Ecto neural progenitor cell (in vitro differentiated cells): ENCODE measurements at regions not wholly inside any gene's neighbourhood (a gene's known extent, or its start where the extent isn't known, plus 50 kb on each side); places are given as distances from the start of the nearest gene placed in this dataset.
"Not testable (repeated sequence)": the region's sequence is repeated elsewhere in the genome, so short reads cannot be mapped to it uniquely, and the experiment has no call there.

Source experiments
- DNase-seq: peaks from one replicate; pipeline ENCODE4 v3.0.0-alpha.2; 2018; ENCODE audit warnings: low spot score

DNA sequence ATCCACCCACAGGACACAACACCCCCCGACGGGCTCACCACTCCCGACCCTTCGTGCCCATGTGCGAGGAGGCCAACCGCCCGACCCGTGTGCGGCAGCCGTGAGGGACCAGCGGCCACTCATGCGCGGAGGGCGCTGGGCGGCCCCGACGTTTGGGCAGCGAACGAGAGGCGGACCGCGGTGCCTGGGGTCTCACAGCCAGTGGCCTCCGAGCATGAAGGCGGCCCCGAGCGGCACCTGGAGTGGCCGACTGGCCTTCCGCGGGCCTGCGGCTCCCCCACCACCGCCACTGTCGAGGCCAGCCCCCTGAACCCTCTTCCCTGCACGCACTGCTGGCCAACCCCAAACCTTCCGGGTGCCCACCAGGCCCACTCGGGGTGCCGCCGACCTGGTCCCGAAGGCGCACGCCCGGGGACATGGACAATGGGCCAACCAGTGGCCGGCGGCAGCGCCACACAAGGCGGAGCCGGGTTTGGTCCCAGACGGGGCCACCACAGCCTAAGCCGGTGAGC is 4274.9 kb upstream of the OR11H1 start:
- DNase-seq: peak; percentile 18

DNA sequence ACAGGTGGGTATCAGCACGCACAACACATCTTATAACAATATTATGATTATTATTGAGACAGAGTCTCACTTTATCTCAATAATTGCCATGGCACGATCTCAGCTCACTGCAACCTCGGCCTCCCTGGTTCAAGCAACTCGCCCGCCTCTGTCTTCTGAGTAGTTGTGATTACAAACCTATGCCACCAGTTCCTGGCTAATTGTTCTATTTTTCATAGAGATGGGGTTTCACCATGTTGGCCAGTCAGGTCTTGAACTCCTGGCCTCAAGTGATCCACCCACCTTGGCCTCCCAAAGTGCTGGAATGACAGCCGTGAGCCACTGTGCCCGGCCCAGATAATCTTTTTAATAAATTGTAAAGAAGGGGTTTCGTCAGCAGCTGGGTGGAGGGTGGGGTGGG is 4257.0 kb upstream of the OR11H1 start:
- not testable (repeated sequence) for DNase-seq

- not testable (repeated sequence) for DNase-seq
Measured at GRCh38 chr22:11285116-11285838, 4242.7 kb upstream of the OR11H1 start.

DNA sequence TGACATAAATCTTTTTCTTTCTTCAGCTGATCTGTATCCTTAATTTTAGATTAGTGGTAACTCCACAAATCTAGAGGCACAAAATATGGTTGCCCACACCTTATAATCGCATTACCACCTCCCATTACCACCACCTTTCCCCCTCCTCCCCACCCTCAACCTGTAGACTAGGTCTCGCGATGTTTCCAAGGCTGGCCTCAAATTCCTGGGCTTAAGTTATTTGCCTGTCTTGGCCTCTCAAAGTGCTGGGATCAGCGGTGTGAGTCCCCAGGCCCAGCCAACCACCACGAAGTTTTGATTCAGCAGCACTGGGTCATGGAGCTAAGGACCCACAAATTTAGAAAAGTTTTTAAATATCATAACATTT is 4242.2 kb upstream of the OR11H1 start:
- DNase-seq: not testable (repeated sequence)

- not testable (repeated sequence) for DNase-seq
Measured at GRCh38 chr22:11288246-11289220, 4239.5 kb upstream of the OR11H1 start.

GRCh38 chr22:11298126-11298893 is 4229.7 kb upstream of the OR11H1 start:
- DNase-seq: not testable (repeated sequence)

- not testable (repeated sequence) for DNase-seq
Measured at GRCh38 chr22:11302427-11302826, 4225.6 kb upstream of the OR11H1 start.

GRCh38 chr22:11302904-11303303 is 4225.1 kb upstream of the OR11H1 start:
- DNase-seq: not testable (repeated sequence)

GRCh38 chr22:11305179-11305578 is 4222.8 kb upstream of the OR11H1 start:
- not testable (repeated sequence) for DNase-seq

DNA sequence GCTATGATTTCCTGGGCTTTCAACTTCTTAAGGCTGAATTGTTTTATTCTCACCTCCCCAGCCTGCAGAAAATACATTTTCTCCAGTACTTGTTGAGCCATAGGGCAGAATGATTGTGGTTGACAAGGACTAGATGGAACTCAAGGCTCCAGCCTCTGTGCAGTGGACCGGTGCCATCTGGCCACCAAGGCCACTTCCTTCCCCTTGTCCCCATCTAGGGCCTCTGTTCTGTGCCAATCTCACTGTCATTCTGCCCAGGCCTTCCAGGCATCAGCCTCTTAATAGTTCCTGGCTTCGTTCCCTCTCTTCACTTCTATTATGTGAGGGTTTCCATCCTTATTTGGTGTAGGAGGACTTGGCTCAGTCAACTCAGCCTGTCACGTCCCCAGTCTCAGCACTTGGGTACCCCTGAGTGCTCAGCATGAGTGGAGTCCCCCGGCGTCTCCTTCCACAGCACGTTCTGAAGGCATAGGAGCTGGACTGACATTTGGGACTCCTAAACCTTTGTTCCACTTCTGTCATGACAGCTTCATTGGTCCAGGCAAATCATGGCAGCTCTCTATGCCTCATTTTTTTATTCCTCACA is 4221.0 kb upstream of the OR11H1 start:
- DNase-seq: not testable (repeated sequence)

GRCh38 chr22:11307998-11308397 is 4220.0 kb upstream of the OR11H1 start:
- no peak for DNase-seq

- not testable (repeated sequence) for DNase-seq
Measured at GRCh38 chr22:11309777-11310176, 4218.2 kb upstream of the OR11H1 start.

DNA sequence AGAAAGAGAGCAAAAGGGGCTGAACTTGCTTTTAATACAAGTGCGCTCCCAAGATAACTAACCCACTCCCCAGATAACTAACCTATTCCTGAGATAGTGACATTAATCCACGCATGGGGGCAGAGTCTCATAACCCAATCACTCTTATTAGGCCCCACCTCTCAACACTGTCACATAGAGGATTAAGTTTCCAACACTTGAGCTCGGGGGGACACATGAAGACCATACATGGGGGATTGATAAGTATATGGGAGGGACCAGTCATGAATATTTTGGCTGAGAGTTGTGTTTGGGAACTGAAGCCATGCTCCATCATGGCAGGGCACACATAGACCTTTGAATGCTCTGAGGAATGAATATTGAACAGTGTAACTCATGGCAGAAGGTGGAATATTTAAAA is 4217.3 kb upstream of the OR11H1 start:
- DNase-seq: not testable (repeated sequence)

DNA sequence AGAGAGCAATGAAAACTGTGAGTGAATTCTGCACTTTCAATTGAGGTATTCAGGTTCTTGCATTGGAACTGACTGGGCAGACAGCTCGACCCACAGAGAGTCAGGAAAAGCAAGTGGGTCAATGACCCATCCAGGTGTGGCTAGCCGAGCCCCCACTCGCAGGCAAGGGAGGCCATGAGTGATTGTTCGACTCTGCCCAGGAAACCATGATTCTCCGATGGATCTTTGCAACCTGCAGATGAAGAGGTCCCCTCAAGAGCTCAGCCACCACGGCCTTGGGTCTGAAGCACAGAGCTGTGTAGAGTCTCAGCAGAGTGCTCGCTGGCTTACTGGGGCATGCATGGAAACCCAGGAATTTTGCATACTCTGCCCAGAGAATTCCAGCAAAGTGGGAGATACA is 4215.4 kb upstream of the OR11H1 start:
- DNase-seq: not testable (repeated sequence)

GRCh38 chr22:11313040-11313759 is 4214.8 kb upstream of the OR11H1 start:
- DNase-seq: not testable (repeated sequence)

DNA sequence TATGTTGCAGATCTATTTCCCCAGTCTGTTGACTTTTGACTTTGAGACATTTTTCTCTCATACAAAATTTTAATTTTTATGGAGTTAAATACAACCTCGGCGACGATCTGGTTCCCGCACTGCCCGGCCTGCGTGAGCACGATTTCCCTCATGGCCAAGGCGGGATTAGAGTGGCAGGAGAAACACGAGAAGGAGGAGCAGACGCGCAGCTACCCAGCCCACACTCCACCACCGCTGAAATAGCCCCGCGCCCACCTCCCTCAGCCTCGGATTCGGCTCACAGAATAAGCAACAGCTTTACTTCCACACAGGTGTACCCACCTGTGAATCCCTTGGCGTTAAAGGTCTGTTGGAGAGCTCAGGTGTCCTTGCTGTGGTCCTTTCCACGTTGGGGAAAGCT is 4209.4 kb upstream of the OR11H1 start:
- DNase-seq: not testable (repeated sequence)

- DNase-seq: not testable (repeated sequence)
Measured at GRCh38 chr22:11324439-11325037, 4203.5 kb upstream of the OR11H1 start.

GRCh38 chr22:11325767-11326166 is 4202.2 kb upstream of the OR11H1 start:
- DNase-seq: no peak

DNA sequence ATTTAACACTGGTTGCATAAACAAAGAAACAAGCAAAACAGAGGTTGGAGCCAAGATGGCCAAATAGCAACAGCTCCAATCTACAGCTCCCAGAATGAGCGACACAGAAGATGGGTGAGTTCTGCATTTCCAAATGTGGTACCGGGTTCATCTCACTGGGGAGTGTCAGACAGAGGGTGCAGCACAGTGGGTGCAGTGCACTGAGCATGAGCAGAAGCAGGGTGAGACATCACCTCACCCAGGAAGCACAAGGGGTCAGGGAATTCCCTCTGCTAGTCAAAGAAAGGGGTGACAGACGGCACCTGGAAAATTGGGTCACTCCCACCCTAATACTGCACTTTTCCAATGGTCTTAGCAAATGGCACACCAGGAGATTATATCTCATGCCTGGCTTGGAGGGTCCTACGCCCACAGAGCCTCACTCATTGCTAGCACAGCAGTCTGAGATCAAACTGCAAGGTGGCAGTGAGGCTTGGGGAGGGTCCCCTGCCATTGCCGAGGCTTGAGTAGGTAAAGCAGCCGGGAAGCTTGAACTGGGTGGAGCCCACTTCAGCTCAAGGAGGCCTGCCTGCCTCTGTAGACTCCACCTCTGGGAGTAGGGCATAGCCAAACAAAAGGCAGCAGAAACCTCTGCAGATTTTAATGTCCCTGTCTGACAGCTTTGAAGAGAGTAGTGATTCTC is 4186.5 kb upstream of the OR11H1 start:
- not testable (repeated sequence) for DNase-seq

- DNase-seq: not testable (repeated sequence)
Measured at GRCh38 chr22:11351181-11351580, 4176.8 kb upstream of the OR11H1 start.
